PFSK-1 (cell line): ENCODE measurements at regions not wholly inside any gene's neighbourhood (a gene's known extent, or its start where the extent isn't known, plus 50 kb on each side); places are given as distances from the start of the nearest gene placed in this dataset.

Source experiments
- POLR2AphosphoS5 ChIP-seq: IDR thresholded peaks from 2 replicates; pipeline ENCODE4 v1.6.1; 2012; ENCODE audit warnings: low read depth, mild to moderate bottlenecking, control low read depth, low read length, moderate library complexity
- TAF1 ChIP-seq: IDR thresholded peaks from 2 replicates; pipeline ENCODE4 v1.6.1; 2012; ENCODE audit warnings: low read length, control low read depth, borderline replicate concordance; ENCODE audit not compliant: insufficient read depth
- TF ChIP-seq, protein P1 (sequence below), 2 experiments: IDR thresholded peaks; 2 replicates each; pipeline versions ENCODE4 v1.6.1 to v1.8.0; 2011 to 2012; ENCODE audit warnings: low read depth in 2 of 2, low read length in 2 of 2, control low read depth in 1 of 2, inconsistent platforms in 1 of 2, mild to moderate bottlenecking in 1 of 2, moderate library complexity in 1 of 2; ENCODE audit not compliant: insufficient read depth in 1 of 2

GRCh38 chr13:77986713-77987112 is 68.1 kb upstream of the EDNRB start:
- TF ChIP-seq TAF1 (no peak), POLR2AphosphoS5 (no peak)
- TF ChIP-seq, protein P1, sequence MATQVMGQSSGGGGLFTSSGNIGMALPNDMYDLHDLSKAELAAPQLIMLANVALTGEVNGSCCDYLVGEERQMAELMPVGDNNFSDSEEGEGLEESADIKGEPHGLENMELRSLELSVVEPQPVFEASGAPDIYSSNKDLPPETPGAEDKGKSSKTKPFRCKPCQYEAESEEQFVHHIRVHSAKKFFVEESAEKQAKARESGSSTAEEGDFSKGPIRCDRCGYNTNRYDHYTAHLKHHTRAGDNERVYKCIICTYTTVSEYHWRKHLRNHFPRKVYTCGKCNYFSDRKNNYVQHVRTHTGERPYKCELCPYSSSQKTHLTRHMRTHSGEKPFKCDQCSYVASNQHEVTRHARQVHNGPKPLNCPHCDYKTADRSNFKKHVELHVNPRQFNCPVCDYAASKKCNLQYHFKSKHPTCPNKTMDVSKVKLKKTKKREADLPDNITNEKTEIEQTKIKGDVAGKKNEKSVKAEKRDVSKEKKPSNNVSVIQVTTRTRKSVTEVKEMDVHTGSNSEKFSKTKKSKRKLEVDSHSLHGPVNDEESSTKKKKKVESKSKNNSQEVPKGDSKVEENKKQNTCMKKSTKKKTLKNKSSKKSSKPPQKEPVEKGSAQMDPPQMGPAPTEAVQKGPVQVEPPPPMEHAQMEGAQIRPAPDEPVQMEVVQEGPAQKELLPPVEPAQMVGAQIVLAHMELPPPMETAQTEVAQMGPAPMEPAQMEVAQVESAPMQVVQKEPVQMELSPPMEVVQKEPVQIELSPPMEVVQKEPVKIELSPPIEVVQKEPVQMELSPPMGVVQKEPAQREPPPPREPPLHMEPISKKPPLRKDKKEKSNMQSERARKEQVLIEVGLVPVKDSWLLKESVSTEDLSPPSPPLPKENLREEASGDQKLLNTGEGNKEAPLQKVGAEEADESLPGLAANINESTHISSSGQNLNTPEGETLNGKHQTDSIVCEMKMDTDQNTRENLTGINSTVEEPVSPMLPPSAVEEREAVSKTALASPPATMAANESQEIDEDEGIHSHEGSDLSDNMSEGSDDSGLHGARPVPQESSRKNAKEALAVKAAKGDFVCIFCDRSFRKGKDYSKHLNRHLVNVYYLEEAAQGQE (IDR thresholded peaks at IDR 0.05; ENCODE audit: insufficient read depth in 1 of 2, low read depth in 2 of 2, low read length in 2 of 2), result no peak
